Activated T-helper 2 cell treated with anti-CD3 and anti-CD28 coated beads, Interferon-gamma antibody, Interleukin-2, Interleukin-4, amounts not matched to agents 10 μg/mL and 5 μg/mL and 100 μg/mL, durations not matched to agents 14 hours and 24 hours and 36 hours (primary cell): ENCODE measurements at regions not wholly inside any gene's neighbourhood (a gene's known extent, or its start where the extent isn't known, plus 50 kb on each side); places are given as distances from the start of the nearest gene placed in this dataset.

ENCODE experiments used
- DNase-seq: peaks from one replicate; pipeline ENCODE4 v3.0.0; 2021; ENCODE audit warnings: low spot score
- H3K27ac Mint-ChIP-seq: one replicate; pipeline ENCODE4 v1.8.0; 2021; ENCODE audit warnings: mixed read lengths
- H3K27me3 Mint-ChIP-seq: one replicate; pipeline ENCODE4 v1.8.0; 2021; ENCODE audit warnings: low read depth, mixed read lengths
- H3K36me3 Mint-ChIP-seq: one replicate; pipeline ENCODE4 v1.8.0; 2021; ENCODE audit warnings: low read depth, mixed read lengths
- H3K4me1 Mint-ChIP-seq: one replicate; pipeline ENCODE4 v1.8.0; 2021; ENCODE audit warnings: low read depth, mixed read lengths
- H3K4me3 Mint-ChIP-seq: one replicate; pipeline ENCODE4 v1.8.0; 2021; ENCODE audit warnings: low read depth, mild to moderate bottlenecking, moderate library complexity, mixed read lengths
- H3K9me3 Mint-ChIP-seq: one replicate; pipeline ENCODE4 v1.8.0; 2021; ENCODE audit warnings: mixed read lengths
- intact Hi-C: fragments of 100-400 bp; cut with micrococcal nuclease; formaldehyde crosslinking; loops from one replicate; pipeline ENCODE4 v1.15.1; 2023

DNA sequence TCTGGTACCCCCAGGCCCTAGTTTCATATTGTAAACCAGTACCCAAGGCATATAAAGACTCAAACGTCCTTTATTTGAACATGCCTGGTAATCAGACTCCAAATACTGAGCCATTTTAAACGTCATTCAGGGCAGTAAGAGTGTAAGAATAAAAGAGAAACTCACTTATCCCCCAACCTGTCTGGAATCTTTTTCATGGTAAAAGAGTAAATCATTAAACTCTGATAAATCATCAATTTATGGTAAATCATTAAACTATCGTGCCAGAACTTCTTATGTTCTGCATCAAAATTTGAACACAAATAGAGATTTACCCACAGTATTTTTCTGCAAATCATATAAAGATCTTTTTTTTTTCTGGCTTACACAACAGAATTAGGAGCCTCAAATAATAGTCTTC, 734.3 kb upstream of the POT1 start:
- Mint-ChIP-seq H3K36me3 (no peaks in the 10 kb centered on the region), H3K4me3 (no peak overlapping the region), H3K27ac (no peak overlapping the region), H3K27me3 (no peaks in the 10 kb centered on the region), H3K9me3 (peaks cover 9% of the 10 kb centered on the region), H3K4me1 (no peaks in the 10 kb centered on the region)
- intact Hi-C loops = no loop called here
- no peak for DNase-seq

- H3K36me3 Mint-ChIP-seq = no peaks in the 10 kb centered on the region
- H3K9me3 Mint-ChIP-seq = peaks cover 9% of the 10 kb centered on the region
- no peaks in the 10 kb centered on the region for H3K4me1 Mint-ChIP-seq
- no peak for DNase-seq
- intact Hi-C loops = no loop called here
- H3K27ac Mint-ChIP-seq = no peak overlapping the region
- H3K4me3 Mint-ChIP-seq = no peak overlapping the region
- no peaks in the 10 kb centered on the region for H3K27me3 Mint-ChIP-seq
These were observed 732.1 kb upstream of the POT1 start for GRCh38 chr7:125661677-125662076.

GRCh38 chr7:125661006-125661405, 731.4 kb upstream of the POT1 start:
- H3K4me3 Mint-ChIP-seq = no peak overlapping the region
- H3K9me3 Mint-ChIP-seq = peaks cover 9% of the 10 kb centered on the region
- H3K27ac Mint-ChIP-seq = no peak overlapping the region
- intact Hi-C loops = no loop called here
- no peaks in the 10 kb centered on the region for H3K4me1 Mint-ChIP-seq
- DNase-seq = no peak
- no peaks in the 10 kb centered on the region for H3K27me3 Mint-ChIP-seq
- no peaks in the 10 kb centered on the region for H3K36me3 Mint-ChIP-seq

DNA sequence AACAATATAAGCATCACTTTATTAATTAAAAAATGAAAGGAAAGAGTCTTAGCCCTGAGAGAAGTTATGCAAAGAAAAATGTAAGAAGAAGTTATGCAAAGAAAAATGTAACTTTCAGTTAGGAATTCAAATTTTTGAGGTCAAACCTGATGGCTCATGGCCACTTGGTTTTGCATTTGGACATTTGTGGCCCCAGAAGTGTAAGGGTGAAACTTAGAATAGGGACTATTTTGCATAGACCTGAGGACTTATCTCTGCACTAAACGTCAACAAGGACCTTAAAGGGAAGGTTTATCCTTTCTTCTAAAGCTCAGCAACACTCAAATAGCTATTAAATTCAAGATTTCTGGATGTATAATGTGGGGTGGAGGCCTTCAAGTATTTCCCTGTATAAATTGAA, 724.5 kb upstream of the POT1 start:
- no peaks in the 10 kb centered on the region for H3K9me3 Mint-ChIP-seq
- no peak overlapping the region for H3K4me3 Mint-ChIP-seq
- DNase-seq = no peak
- H3K4me1 Mint-ChIP-seq = no peaks in the 10 kb centered on the region
- intact Hi-C loops = no loop called here
- no peaks in the 10 kb centered on the region for H3K36me3 Mint-ChIP-seq
- H3K27ac Mint-ChIP-seq = no peak overlapping the region
- no peaks in the 10 kb centered on the region for H3K27me3 Mint-ChIP-seq

DNA sequence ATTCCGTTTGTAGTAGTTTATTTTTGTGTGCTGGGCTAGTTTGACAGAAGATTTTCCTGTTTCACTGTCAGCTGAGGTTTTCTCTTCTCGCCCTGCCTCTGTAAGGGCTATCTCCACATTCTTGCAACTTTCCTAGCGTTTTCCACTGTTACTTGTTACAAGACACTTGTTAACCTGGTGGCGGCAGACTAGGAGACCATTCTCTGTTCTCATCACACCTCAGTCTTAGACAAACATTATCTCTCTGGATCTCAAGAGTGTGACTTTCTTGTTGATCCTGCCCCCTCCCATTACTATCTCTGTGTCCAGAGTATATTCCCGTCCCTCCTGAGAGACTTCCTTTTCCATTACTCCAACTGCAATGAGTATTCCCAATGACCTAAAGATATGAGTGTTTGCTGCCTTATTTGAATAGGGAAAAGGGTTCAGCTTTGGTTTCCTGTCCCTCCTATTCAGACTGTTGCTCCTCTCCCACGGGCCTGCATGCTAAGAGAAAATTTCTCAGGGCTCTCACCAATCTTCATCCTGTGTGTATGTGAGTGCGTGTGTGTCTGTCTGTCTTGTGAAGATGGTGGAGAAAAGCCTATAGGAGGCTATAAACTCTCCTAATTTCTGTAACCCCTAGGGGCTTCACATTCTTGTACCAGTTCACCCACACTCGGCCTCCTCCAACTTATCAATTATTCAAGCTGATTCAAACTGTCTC, 722.4 kb upstream of the POT1 start:
- Mint-ChIP-seq H3K4me3 (no peak overlapping the region), H3K4me1 (no peaks in the 10 kb centered on the region), H3K27ac (no peak overlapping the region), H3K9me3 (peaks cover 6% of the 10 kb centered on the region), H3K36me3 (no peaks in the 10 kb centered on the region), H3K27me3 (no peaks in the 10 kb centered on the region)
- intact Hi-C loops = no loop called here
- DNase-seq = no peak

DNA sequence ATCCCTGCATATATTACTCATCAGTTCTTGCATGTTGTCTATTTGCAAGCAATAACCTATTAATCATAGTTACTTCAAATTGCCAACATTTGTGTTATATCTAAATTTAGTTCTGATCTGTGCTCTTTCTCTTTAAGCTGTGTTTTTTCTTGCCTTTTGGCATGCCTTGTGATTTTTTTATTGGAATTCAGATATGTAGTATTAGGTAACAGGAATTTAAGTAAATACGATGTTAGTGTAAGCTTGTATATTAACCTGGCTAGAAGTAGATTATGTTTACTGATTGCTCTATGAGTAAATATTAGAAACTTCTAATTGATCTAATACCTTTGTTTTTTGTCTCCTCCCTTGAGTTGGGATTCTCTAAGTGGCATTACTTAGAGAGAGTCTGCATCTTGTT, 718.9 kb upstream of the POT1 start:
- intact Hi-C loops = no loop called here
- Mint-ChIP-seq H3K36me3 (no peaks in the 10 kb centered on the region), H3K27me3 (no peaks in the 10 kb centered on the region), H3K4me3 (no peak overlapping the region), H3K4me1 (no peaks in the 10 kb centered on the region), H3K9me3 (peaks cover 6% of the 10 kb centered on the region), H3K27ac (no peak overlapping the region)
- no peak for DNase-seq

DNA sequence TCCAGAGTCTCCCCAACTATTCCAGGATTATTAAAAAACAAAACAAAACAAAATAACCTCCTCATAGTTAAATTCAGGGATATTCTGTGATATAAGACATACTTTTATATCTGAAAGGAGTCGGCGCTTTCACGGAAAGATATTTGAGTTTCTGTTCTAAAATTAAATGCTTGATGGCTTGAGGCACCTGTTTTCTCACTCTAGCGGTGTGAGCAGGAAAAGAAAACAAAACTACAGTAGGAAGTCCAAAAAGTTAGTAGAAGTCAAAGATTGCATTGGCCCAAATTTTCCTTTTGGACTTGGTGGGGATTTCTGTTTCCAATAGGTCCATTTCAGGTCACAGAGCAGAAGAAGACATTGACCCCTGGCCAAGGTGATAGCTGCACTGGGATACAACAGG, 716.1 kb upstream of the POT1 start:
- intact Hi-C loops = no loop called here
- Mint-ChIP-seq H3K9me3 (peaks cover 10% of the 10 kb centered on the region), H3K4me3 (no peak overlapping the region), H3K27me3 (no peaks in the 10 kb centered on the region), H3K27ac (no peak overlapping the region), H3K4me1 (no peaks in the 10 kb centered on the region), H3K36me3 (no peaks in the 10 kb centered on the region)
- DNase-seq = no peak

DNA sequence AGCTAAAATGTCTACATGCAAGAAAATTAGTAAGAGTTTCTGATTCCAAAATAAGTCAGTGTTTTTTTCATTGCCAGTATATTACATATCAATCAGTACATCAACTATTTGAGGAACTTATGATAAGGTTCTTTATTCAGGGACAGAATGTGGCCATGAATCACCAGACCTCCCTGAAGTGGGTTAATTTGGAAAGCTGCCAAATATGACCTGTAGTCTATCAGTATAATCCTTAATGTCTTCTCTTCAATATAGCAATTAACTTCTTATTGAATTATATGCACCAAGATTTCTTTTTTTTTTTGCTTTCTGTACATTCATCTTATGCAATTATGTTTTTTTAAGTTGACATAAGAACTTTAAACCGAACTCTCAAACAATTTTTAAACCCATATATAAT, 714.5 kb upstream of the POT1 start:
- Mint-ChIP-seq H3K27ac (no peak overlapping the region), H3K27me3 (no peaks in the 10 kb centered on the region), H3K4me1 (no peaks in the 10 kb centered on the region), H3K4me3 (no peak overlapping the region), H3K9me3 (peaks cover 10% of the 10 kb centered on the region), H3K36me3 (no peaks in the 10 kb centered on the region)
- intact Hi-C loops = no loop called here
- DNase-seq = no peak

- intact Hi-C loops = no loop called here
- H3K27me3 Mint-ChIP-seq = no peaks in the 10 kb centered on the region
- H3K27ac Mint-ChIP-seq = no peak overlapping the region
- H3K9me3 Mint-ChIP-seq = peaks cover 4% of the 10 kb centered on the region
- no peaks in the 10 kb centered on the region for H3K36me3 Mint-ChIP-seq
- no peaks in the 10 kb centered on the region for H3K4me1 Mint-ChIP-seq
- DNase-seq = no peak
- H3K4me3 Mint-ChIP-seq = no peak overlapping the region
These were observed 713.7 kb upstream of the POT1 start for GRCh38 chr7:125643302-125643701.

DNA sequence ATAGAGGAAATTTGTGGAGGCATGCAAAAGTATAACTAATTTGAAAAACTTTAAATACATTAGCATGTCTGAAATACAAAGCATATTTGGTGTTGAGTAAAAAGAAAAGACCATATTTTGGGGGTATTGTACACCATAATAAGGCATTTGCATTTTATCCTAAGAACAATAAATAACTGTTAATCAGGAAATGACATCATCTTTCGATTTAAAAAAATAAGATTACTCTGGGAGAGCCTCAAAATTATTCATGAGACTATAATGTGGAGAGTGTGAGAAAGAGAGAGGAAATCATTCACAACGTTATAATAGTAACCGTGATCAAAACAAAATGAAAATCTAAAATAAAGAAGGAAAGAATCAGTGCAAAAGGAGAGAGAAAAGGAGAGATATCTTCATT, 712.3 kb upstream of the POT1 start:
- Mint-ChIP-seq H3K9me3 (peaks cover 10% of the 10 kb centered on the region), H3K27me3 (no peaks in the 10 kb centered on the region), H3K4me3 (no peak overlapping the region), H3K27ac (no peak overlapping the region), H3K36me3 (no peaks in the 10 kb centered on the region), H3K4me1 (no peaks in the 10 kb centered on the region)
- DNase-seq = no peak
- intact Hi-C loops = no loop called here

GRCh38 chr7:125636320-125636962, 706.8 kb upstream of the POT1 start:
- H3K9me3 Mint-ChIP-seq = peaks cover 15% of the 10 kb centered on the region
- H3K27ac Mint-ChIP-seq = no peak overlapping the region
- H3K4me3 Mint-ChIP-seq = no peak overlapping the region
- no peak for DNase-seq
- no peaks in the 10 kb centered on the region for H3K4me1 Mint-ChIP-seq
- H3K36me3 Mint-ChIP-seq = no peaks in the 10 kb centered on the region
- intact Hi-C loops = no loop called here
- H3K27me3 Mint-ChIP-seq = no peaks in the 10 kb centered on the region

- Mint-ChIP-seq H3K4me3 (no peak overlapping the region), H3K36me3 (no peaks in the 10 kb centered on the region), H3K4me1 (no peaks in the 10 kb centered on the region), H3K27me3 (no peaks in the 10 kb centered on the region), H3K27ac (no peak overlapping the region), H3K9me3 (peaks cover 42% of the 10 kb centered on the region)
- intact Hi-C loops = no loop called here
- DNase-seq = no peak
These were observed 688.9 kb upstream of the POT1 start for GRCh38 chr7:125618516-125618915.

DNA sequence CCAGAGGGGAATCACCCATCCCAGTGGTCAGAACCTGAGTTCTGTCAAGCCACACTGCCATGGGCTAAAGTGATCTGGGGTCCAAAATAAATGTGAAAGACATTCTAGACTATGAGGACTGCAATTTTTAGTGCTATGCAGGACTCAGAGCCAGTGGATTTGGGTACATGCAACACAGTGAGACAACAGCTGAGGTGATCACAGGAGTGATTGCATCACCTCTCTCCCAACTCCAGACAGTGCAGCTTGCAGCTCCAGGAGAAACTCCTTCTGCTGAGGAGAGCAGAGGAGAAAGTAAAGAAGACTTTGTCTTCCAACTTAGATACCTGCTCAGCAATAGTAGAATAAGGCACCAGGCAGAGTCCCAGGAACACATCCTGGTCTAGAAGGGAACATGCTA, 682.0 kb upstream of the POT1 start:
- Mint-ChIP-seq H3K36me3 (no peaks in the 10 kb centered on the region), H3K27me3 (no peaks in the 10 kb centered on the region), H3K4me3 (no peak overlapping the region), H3K9me3 (peaks cover 18% of the 10 kb centered on the region), H3K4me1 (no peaks in the 10 kb centered on the region), H3K27ac (no peak overlapping the region)
- intact Hi-C loops = no loop called here
- DNase-seq = no peak
